ENCODE measurements at regions not wholly inside any gene's neighbourhood (a gene's known extent, or its start where the extent isn't known, plus 50 kb on each side); places are given as distances from the start of the nearest gene placed in this dataset.

DNA sequence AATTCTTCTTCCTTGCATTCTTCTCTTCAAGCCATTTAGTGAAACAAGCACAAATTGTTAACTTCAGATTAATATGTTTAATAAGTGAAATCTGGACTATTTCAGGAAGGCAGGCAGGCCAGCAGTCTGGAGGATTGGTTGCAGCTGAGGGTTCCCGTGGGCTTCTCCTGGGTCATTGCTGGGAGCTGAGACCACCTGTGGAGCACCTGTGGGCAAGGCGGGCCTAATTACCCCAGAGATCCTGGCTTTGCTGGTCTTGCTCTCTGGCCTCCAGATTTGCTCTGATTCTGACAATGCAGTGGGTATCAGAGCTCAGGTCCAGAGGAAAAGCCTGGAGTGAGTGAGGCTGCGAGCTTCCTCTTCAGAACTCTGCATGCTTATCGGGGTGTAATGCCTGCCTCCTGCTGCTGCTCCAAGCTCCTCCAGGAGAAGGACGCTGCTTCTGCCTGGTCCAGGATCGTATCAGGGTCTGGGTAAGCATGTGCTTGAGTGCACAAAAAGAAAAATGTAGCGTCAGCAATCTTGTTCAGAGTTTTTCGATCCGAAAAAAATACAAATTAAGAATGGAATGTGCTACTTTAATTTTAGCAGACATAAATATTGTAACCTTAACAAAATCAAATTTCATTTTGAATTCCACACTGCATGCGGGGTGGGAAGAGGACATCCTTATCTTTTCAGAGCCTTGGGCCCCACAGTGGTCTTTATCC lies 93.8 kb downstream of the TMEM30B start:
- Histone ChIP-seq H3K4me1 (ENCODE audit: insufficient read depth, low read length) (peaks cover 31% of the 10 kb centered on the region), H3K4me3 (ENCODE audit: insufficient read depth, low read length) (no peak overlapping the region), H3K27me3 (ENCODE audit: insufficient read depth, low read length) (no peaks in the 10 kb centered on the region), H2AFZ (ENCODE audit: low read length) (no peak overlapping the region), H3K27ac (ENCODE audit: low read depth, low read length) (no peak overlapping the region), H3K9me3 (ENCODE audit: low read depth, low read length) (no peaks in the 10 kb centered on the region), H3K4me2 (ENCODE audit: insufficient read depth, low read length) (no peak overlapping the region), H4K20me1 (ENCODE audit: insufficient read depth, low read length) (no peaks in the 10 kb centered on the region), H3K79me2 (ENCODE audit: insufficient read depth, low read length) (no peaks in the 10 kb centered on the region), H3K36me3 (ENCODE audit: insufficient read depth, low read length) (no peaks in the 10 kb centered on the region)
- TF ChIP-seq CTCF (IDR thresholded peaks at IDR 0.05; ENCODE audit: extremely low read depth, low read depth, low read length): no peak
- DNase-seq (ENCODE audit: insufficient read length, low spot score, missing footprints): no peak

- H3K36me3 ChIP-seq (ENCODE audit: insufficient read depth, low read length): no peaks in the 10 kb centered on the region
- no peak for TF ChIP-seq CTCF (IDR thresholded peaks at IDR 0.05; ENCODE audit: extremely low read depth, low read depth, low read length)
- H2AFZ ChIP-seq (ENCODE audit: low read length): no peak overlapping the region
- DNase-seq (ENCODE audit: insufficient read length, low spot score, missing footprints): peak; percentile 29
- no peak overlapping the region for H3K27ac ChIP-seq (ENCODE audit: low read depth, low read length)
- H3K4me3 ChIP-seq (ENCODE audit: insufficient read depth, low read length): no peak overlapping the region
- H3K4me2 ChIP-seq (ENCODE audit: insufficient read depth, low read length): no peak overlapping the region
- no peaks in the 10 kb centered on the region for H3K27me3 ChIP-seq (ENCODE audit: insufficient read depth, low read length)
- no peaks in the 10 kb centered on the region for H4K20me1 ChIP-seq (ENCODE audit: insufficient read depth, low read length)
- H3K4me1 ChIP-seq (ENCODE audit: insufficient read depth, low read length): peaks cover 31% of the 10 kb centered on the region
- no peaks in the 10 kb centered on the region for H3K9me3 ChIP-seq (ENCODE audit: low read depth, low read length)
- H3K79me2 ChIP-seq (ENCODE audit: insufficient read depth, low read length): no peaks in the 10 kb centered on the region
Observed at GRCh38 chr14:61186341-61187195, 94.6 kb downstream of the TMEM30B start.

DNA sequence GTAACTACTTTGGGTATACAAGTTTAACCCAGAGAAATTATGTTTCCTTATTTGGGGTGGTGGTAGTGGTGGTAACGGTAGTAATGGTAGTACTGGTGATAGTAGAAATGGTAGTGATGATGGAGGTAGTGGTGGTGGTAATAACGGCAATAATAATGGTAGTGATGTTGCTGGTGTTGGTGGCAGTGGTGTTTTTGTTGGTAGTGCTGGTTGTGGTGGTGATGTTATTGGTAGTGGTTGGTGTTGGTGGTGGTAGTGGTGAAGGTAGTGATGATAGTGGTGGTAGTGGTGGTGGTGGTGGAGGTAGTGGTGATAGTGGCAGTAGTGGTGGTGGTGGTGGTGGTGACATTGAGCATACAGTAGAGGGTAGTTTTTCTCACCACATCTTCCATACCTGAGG lies 95.6 kb downstream of the TMEM30B start:
- Histone ChIP-seq H3K4me1 (ENCODE audit: insufficient read depth, low read length) (peaks cover 30% of the 10 kb centered on the region), H3K4me2 (ENCODE audit: insufficient read depth, low read length) (no peak overlapping the region)

More for the DNA sequence above, 95.6 kb downstream of the TMEM30B start:
- Histone ChIP-seq H4K20me1 (ENCODE audit: insufficient read depth, low read length) (no peaks in the 10 kb centered on the region), H3K27me3 (ENCODE audit: insufficient read depth, low read length) (no peaks in the 10 kb centered on the region), H3K36me3 (ENCODE audit: insufficient read depth, low read length) (no peaks in the 10 kb centered on the region), H3K79me2 (ENCODE audit: insufficient read depth, low read length) (no peaks in the 10 kb centered on the region), H3K27ac (ENCODE audit: low read depth, low read length) (no peak overlapping the region), H3K9me3 (ENCODE audit: low read depth, low read length) (no peaks in the 10 kb centered on the region), H3K4me3 (ENCODE audit: insufficient read depth, low read length) (no peak overlapping the region), H2AFZ (ENCODE audit: low read length) (no peak overlapping the region)
- no peak for DNase-seq (ENCODE audit: insufficient read length, low spot score, missing footprints)
- TF ChIP-seq CTCF (IDR thresholded peaks at IDR 0.05; ENCODE audit: extremely low read depth, low read depth, low read length): no peak
